Activated CD4-positive, alpha-beta T cell treated with anti-CD3 and anti-CD28 coated beads, Interleukin-2, amount 10 ng/mL, durations not matched to agents 24 days and 14 days (primary cell): ENCODE measurements at regions not wholly inside any gene's neighbourhood (a gene's known extent, or its start where the extent isn't known, plus 50 kb on each side); places are given as distances from the start of the nearest gene placed in this dataset.

Experiments
- DNase-seq: peaks from one replicate; pipeline ENCODE4 v3.0.0; 2022
- H3K27ac Mint-ChIP-seq: one replicate; pipeline ENCODE4 v1.8.0; 2022; ENCODE audit warnings: mild to moderate bottlenecking, mixed read lengths
- H3K27me3 Mint-ChIP-seq: one replicate; pipeline ENCODE4 v1.8.0; 2022; ENCODE audit warnings: mixed read lengths
- H3K36me3 Mint-ChIP-seq: one replicate; pipeline ENCODE4 v1.8.0; 2022; ENCODE audit warnings: low read depth, mild to moderate bottlenecking, mixed read lengths
- H3K4me1 Mint-ChIP-seq: one replicate; pipeline ENCODE4 v1.8.0; 2021; ENCODE audit warnings: mixed read lengths
- H3K4me3 Mint-ChIP-seq: one replicate; pipeline ENCODE4 v1.8.0; 2022; ENCODE audit warnings: mild to moderate bottlenecking, moderate library complexity, mixed read lengths
- H3K9me3 Mint-ChIP-seq: one replicate; pipeline ENCODE4 v1.8.0; 2021; ENCODE audit warnings: mixed read lengths
- intact Hi-C: fragments of 100-400 bp; cut with micrococcal nuclease; formaldehyde crosslinking; loops from one replicate; pipeline ENCODE4 v1.15.1; 2023

DNA sequence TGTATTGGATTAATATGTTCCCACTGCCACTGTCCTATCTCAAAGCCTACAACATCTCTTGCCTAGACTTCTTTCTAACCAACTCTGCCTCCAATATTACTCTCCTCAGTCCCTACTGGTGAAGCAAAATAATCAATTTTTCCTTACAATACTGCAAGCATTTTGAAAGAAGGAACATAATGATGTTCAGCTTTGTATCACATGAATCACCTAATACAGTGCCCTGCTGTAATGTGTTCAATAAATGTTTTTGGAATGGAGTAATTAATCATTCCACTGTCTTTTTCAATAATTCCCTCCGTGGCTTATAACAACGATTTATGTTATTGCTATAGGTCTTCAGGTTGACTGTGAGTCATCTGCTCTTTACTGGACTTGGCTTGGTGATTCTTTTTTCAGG, 356.4 kb downstream of the TDRD15 start:
- intact Hi-C loops: no loop called here
- Mint-ChIP-seq H3K27me3 (no peaks in the 10 kb centered on the region), H3K36me3 (no peaks in the 10 kb centered on the region)

DNA sequence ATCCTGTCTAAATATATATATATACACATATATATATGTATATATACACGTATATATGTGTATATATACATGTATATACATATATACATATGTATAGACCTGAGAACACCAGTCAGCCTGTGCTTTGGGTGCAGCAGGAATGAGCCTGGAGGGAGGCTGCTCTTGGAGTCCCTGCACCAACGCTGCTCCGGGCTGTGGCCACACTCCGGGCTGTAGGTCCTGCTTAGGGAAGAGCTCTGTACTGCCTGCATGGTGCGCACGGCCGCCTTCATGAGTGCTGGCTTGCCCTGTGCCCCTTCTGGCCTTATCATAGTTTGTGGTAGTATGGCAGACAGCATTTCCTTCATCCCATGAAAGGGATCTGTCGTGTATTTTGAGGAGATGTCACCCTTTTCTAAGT, 360.9 kb downstream of the TDRD15 start:
- intact Hi-C loops: no loop called here
- no peak overlapping the region for H3K27ac Mint-ChIP-seq
- H3K4me3 Mint-ChIP-seq: no peak overlapping the region
- no peaks in the 10 kb centered on the region for H3K36me3 Mint-ChIP-seq
- no peak for DNase-seq
- H3K4me1 Mint-ChIP-seq: no peaks in the 10 kb centered on the region
- H3K9me3 Mint-ChIP-seq: no peaks in the 10 kb centered on the region
- H3K27me3 Mint-ChIP-seq: no peaks in the 10 kb centered on the region

More for the DNA sequence above, 356.4 kb downstream of the TDRD15 start:
- Mint-ChIP-seq H3K9me3 (no peaks in the 10 kb centered on the region), H3K4me3 (no peak overlapping the region), H3K4me1 (no peaks in the 10 kb centered on the region), H3K27ac (no peak overlapping the region)
- DNase-seq: no peak

DNA sequence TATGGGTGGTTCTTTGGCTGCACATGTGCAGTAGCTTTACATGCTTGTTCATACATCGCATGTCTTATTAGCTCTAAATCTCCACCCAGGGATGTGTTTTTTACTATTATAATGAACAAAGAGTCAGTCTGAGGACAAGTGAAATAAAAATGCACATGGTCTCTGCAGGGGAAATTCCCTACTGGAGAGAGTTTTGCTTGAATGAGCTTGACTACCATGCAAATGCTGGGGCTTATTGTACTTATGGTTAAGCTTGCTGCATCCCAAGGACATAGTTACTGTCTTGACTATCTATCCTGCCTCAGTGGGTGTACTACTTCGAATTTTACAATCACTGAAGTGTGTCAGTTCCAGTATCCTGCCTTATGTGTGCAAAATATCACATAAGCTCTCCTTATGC, 362.7 kb downstream of the TDRD15 start:
- H3K4me1 Mint-ChIP-seq: no peaks in the 10 kb centered on the region
- no peaks in the 10 kb centered on the region for H3K36me3 Mint-ChIP-seq
- peaks cover 6% of the 10 kb centered on the region for H3K9me3 Mint-ChIP-seq
- no peak overlapping the region for H3K4me3 Mint-ChIP-seq
- DNase-seq: no peak
- no peak overlapping the region for H3K27ac Mint-ChIP-seq
- intact Hi-C loops: no loop called here
- no peaks in the 10 kb centered on the region for H3K27me3 Mint-ChIP-seq

DNA sequence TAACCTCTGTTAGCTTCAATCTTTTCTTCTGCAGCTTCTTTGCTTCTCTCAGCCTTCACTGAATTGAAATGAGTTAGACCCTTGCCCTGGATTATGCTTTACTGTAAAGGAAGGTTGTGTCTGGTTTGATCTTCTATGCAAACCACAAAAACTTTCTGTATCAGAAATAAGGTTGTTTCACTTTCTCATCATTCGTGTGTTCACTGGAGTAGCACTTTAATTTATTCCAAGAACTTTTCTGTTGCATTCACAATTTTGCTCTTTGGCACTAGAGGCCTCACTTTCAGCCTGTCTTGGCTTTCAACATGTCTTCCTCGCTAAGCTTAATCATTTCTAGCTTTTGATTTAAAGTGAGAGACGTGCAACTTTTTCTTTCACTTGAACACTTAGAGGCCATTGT, 365.3 kb downstream of the TDRD15 start:
- no peaks in the 10 kb centered on the region for H3K27me3 Mint-ChIP-seq
- H3K36me3 Mint-ChIP-seq: no peaks in the 10 kb centered on the region
- DNase-seq: no peak
- peaks cover 6% of the 10 kb centered on the region for H3K9me3 Mint-ChIP-seq
- H3K4me3 Mint-ChIP-seq: no peak overlapping the region
- H3K27ac Mint-ChIP-seq: no peak overlapping the region
- H3K4me1 Mint-ChIP-seq: no peaks in the 10 kb centered on the region
- intact Hi-C loops: no loop called here

DNA sequence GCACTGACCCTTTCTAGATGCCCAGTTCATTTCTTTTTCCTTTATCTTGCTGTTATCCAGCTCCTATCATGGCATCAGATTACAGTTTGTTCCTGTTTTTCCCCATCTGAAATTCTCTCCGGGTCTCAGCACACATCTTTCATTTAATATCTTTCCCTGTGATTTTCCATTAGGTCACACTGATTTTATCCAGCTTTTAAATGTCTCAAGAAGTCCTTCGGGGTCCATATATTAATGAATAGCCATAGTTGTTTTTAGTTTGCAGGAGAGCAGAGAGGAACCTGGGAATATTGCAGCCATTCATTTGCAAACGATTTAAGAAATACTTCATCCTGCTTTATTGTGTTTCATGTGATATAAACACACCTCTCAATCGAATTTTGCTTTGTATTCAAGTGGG, 374.2 kb downstream of the TDRD15 start:
- Mint-ChIP-seq H3K27ac (no peak overlapping the region), H3K36me3 (no peaks in the 10 kb centered on the region), H3K9me3 (no peaks in the 10 kb centered on the region), H3K4me1 (no peaks in the 10 kb centered on the region), H3K27me3 (no peaks in the 10 kb centered on the region), H3K4me3 (no peak overlapping the region)
- intact Hi-C loops: no loop called here
- DNase-seq: no peak

DNA sequence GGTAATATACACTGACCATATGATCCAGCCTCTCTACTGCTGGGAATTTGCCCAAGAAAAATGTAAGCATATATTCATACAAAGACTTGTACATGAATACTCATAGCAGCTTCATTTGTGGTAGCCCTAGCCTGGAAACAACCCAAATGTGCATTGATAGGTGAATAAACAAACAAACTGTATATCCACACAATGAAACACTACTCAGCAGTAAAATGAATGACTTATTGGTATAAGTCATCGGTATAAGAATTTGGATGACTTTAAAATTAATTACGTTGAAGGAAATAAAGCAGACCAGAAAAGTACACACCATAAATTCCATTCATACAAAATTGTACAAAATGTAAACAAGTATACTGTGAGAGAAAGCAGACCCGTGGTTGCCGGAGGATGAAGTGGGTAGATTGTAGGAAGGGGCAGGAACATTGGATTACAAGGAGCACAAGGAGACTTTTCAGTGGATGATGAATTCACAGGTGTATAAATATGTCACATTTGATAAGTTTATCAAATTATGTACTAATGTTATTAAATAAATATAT, 376.7 kb downstream of the TDRD15 start:
- Mint-ChIP-seq H3K36me3 (no peaks in the 10 kb centered on the region), H3K4me1 (no peaks in the 10 kb centered on the region), H3K4me3 (no peak overlapping the region), H3K27me3 (no peaks in the 10 kb centered on the region), H3K9me3 (no peaks in the 10 kb centered on the region), H3K27ac (no peak overlapping the region)
- intact Hi-C loops: no loop called here
- DNase-seq: no peak

DNA sequence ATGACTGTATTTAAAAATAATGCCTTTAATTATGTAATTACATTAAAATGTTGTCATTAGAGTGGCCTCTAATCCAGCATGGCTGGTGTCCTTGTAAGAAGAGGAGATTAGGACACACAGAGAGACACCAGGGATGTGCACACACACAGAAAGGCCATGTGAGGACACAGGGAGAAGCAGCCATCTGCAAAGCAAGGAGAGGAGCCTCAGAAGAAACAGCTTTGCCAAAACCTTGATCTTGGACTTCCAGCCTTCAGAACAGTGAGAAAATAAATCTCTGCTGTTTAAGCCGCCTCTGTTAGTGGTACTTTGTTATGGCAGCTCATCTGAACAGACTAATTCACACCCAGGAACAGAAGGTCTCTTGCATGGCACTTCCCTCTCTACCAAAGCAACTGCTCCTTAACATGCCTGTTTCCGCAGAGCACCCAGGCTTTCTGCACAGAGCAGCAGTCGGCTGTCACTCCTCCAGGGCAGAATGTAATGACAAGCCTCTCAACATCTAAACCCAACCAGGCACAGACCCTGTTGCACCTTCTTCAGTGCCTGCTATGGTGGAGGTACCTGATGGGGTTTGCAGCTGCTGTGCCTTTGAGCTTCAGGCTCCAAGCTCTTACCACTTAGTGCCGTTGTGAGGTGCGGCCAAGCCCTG, 377.7 kb downstream of the TDRD15 start:
- Mint-ChIP-seq H3K9me3 (no peaks in the 10 kb centered on the region), H3K4me3 (no peak overlapping the region), H3K36me3 (no peaks in the 10 kb centered on the region), H3K27me3 (no peaks in the 10 kb centered on the region), H3K27ac (no peak overlapping the region), H3K4me1 (no peaks in the 10 kb centered on the region)
- no peak for DNase-seq
- intact Hi-C loops: no loop called here

DNA sequence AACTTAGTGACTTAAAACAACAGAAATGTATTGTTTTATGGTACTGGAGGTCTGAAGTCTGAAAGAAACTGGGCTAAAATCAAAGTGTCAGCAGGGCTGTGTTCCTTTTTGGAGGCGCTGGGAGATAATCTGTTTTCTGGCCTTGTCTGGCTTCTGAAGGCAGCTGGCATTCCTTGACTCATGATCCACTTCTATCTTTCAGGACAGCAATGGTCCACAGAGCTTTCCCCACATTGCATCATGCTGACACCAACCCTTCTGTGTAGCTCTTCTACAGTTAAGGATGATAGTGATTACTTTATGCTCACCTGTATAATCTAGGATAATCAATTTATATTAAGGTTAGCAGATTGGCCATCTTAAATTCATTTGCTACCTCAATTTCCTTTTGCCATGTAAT, 392.1 kb downstream of the TDRD15 start:
- intact Hi-C loops: no loop called here
- Mint-ChIP-seq H3K4me1 (no peaks in the 10 kb centered on the region), H3K27ac (no peak overlapping the region), H3K9me3 (peaks cover 10% of the 10 kb centered on the region), H3K27me3 (no peaks in the 10 kb centered on the region), H3K36me3 (no peaks in the 10 kb centered on the region), H3K4me3 (no peak overlapping the region)
- DNase-seq: no peak

DNA sequence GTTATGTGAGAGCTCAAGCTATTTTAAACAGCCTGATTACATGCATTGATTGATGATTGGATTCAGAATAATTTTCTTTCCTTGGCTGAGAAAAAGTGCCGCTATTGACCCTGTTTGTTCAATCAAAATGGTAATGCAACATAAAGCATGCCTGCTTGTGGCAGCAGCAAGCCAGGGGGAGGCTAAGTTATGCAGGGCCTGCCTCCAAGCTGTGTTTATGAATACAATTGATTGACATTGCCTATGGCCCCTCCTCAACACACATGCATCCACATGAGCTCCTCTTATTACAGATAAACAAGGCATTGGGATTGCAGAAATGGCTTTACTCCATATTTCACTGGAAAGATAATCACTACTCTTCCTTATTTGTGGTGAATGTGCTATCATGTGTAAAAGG, 395.6 kb downstream of the TDRD15 start:
- Mint-ChIP-seq H3K36me3 (no peaks in the 10 kb centered on the region), H3K4me3 (no peak overlapping the region), H3K27ac (no peak overlapping the region), H3K4me1 (no peaks in the 10 kb centered on the region), H3K27me3 (no peaks in the 10 kb centered on the region), H3K9me3 (peaks cover 10% of the 10 kb centered on the region)
- intact Hi-C loops: no loop called here
- no peak for DNase-seq

DNA sequence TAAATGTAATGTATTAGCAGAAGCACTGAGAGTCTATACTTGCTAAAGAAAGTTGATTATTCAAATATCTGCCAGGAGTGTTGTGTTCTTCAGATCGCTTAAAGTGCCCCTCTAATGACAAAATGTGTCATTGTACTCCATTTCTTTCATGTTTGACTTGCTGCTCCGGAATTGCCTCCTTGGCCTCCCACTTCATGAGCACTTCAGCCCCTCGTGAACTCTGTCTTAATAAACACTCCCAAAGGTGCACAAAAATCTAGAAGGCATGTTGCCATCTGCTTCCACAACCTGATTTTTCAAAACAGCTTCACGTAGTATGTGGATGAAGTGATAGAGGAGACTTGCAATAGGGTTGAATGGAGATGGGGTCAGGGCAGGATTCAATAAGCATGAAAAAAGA, 396.1 kb downstream of the TDRD15 start:
- no peak for DNase-seq
- H3K36me3 Mint-ChIP-seq: no peaks in the 10 kb centered on the region
- no peak overlapping the region for H3K27ac Mint-ChIP-seq
- intact Hi-C loops: no loop called here
- H3K4me1 Mint-ChIP-seq: no peaks in the 10 kb centered on the region
- peaks cover 10% of the 10 kb centered on the region for H3K9me3 Mint-ChIP-seq
- H3K4me3 Mint-ChIP-seq: no peak overlapping the region
- H3K27me3 Mint-ChIP-seq: no peaks in the 10 kb centered on the region

DNA sequence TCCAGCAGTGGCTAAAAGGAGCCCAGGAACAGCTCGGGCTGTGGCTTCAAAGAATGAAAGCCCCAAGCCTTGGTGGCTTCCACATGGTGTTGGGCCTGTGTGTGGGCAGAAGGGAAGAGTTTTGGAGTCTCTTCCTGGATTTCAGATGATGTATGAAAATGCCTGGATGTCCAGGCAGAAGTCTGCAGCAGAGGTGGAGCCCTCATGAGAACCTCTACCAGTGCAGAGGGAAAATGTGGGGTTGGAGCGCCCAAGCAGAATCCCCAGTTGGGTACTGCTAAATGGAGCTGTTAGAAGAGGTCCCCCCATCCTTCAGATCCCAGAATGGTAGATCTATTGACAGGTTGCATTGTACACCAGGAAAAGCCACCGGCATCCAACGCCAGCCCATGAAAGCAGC, 412.1 kb downstream of the TDRD15 start:
- DNase-seq: no peak
- intact Hi-C loops: no loop called here
- no peak overlapping the region for H3K4me3 Mint-ChIP-seq
- no peaks in the 10 kb centered on the region for H3K27me3 Mint-ChIP-seq
- peaks cover 16% of the 10 kb centered on the region for H3K9me3 Mint-ChIP-seq
- H3K27ac Mint-ChIP-seq: no peak overlapping the region
- no peaks in the 10 kb centered on the region for H3K36me3 Mint-ChIP-seq
- H3K4me1 Mint-ChIP-seq: no peaks in the 10 kb centered on the region

DNA sequence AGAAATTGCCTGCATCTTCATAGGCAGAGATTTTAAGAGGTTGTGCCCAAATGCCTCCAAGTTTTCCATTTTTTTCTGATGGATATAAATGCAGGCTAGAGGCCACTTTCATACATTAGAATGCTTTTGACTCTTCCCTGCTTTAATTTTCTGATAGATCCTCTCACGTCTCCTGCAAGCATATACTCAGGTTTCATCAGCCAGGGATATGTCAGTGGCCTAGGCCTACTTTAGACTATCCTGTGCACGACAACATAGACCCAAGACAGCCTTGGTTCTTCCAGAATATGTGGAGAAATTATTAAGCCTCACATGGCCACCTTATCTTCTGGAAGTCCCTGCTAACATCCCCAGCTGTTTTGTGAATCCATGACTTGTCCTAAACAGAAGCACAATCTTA, 415.9 kb downstream of the TDRD15 start:
- Mint-ChIP-seq H3K36me3 (no peaks in the 10 kb centered on the region), H3K9me3 (peaks cover 19% of the 10 kb centered on the region), H3K27ac (no peak overlapping the region), H3K4me3 (no peak overlapping the region), H3K27me3 (no peaks in the 10 kb centered on the region), H3K4me1 (no peaks in the 10 kb centered on the region)
- intact Hi-C loops: no loop called here
- no peak for DNase-seq

DNA sequence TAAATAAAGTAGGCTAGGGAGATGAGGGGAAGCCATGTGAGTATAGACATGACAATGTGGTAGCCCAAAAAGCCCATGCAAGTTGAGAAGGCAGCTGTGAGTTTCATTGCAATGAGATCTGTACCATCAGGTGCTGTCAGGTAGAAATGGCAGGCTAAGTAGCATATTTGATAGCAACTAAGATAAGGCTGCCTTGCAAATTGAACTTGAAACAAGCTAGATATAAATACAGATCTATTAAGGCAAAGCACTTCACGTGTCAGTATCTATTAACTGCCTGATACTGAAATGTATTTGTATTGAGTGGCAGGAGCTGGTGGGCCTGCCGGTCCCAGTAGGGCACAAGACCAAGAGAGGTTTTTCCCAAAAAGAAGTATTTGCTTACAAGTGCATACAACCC, 419.9 kb downstream of the TDRD15 start:
- no peak for DNase-seq
- H3K4me1 Mint-ChIP-seq: no peaks in the 10 kb centered on the region
- no peak overlapping the region for H3K4me3 Mint-ChIP-seq
- peaks cover 9% of the 10 kb centered on the region for H3K9me3 Mint-ChIP-seq
- H3K27ac Mint-ChIP-seq: no peak overlapping the region
- no peaks in the 10 kb centered on the region for H3K36me3 Mint-ChIP-seq
- no peaks in the 10 kb centered on the region for H3K27me3 Mint-ChIP-seq
- intact Hi-C loops: no loop called here

DNA sequence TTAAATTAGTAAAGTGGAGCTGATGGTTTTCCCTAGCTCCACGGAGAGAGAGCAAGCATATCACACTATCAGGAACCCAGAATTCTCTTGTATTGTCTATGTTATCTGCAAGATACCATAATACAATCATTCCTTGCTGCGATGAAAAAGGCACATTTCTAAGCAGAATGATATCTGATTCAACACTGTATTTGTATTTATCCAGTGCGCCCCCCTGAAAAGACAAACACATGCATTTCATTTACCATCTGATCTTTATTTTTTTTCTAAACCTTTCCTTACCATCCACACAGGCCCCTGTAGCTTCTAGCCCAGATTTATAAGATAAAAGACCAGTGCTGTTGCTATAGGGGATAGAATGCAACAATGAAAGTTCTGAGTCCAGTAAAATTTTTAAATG, 420.6 kb downstream of the TDRD15 start:
- Mint-ChIP-seq H3K36me3 (no peaks in the 10 kb centered on the region), H3K9me3 (peaks cover 5% of the 10 kb centered on the region), H3K27me3 (no peaks in the 10 kb centered on the region), H3K27ac (no peak overlapping the region), H3K4me3 (no peak overlapping the region), H3K4me1 (no peaks in the 10 kb centered on the region)
- intact Hi-C loops: no loop called here
- no peak for DNase-seq

DNA sequence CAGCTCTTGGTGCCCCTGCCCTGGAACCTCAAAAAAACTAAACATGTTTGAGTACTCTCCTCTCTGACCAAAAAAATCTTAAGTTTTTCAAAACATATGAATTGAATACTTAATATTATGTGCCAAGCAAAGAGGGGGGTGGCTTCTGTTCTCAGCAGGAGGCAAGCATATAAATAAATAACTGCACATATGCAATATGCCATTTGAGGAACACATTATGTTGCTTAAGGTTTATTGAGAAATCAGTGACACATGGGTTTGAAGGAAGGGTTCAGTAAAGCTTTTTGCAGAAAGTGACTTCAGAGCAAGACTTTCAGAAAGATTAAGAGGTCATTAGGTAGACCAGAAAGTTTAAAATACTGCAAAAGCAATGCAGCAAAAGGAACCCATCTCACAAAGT, 429.2 kb downstream of the TDRD15 start:
- intact Hi-C loops: no loop called here
- peaks cover 4% of the 10 kb centered on the region for H3K9me3 Mint-ChIP-seq
- H3K36me3 Mint-ChIP-seq: no peaks in the 10 kb centered on the region
- no peak for DNase-seq
- no peak overlapping the region for H3K4me3 Mint-ChIP-seq
- H3K4me1 Mint-ChIP-seq: no peaks in the 10 kb centered on the region
- no peak overlapping the region for H3K27ac Mint-ChIP-seq
- H3K27me3 Mint-ChIP-seq: no peaks in the 10 kb centered on the region
